ENCODE measurements at regions not wholly inside any gene's neighbourhood (a gene's known extent, or its start where the extent isn't known, plus 50 kb on each side); places are given as distances from the start of the nearest gene placed in this dataset.

GRCh38 chr16:64532691-64533090, 589.2 kb downstream of the CDH11 start:
- no peak for DNase-seq

- DNase-seq = no peak
Observed at GRCh38 chr16:64532117-64532516, 589.7 kb downstream of the CDH11 start.

- no peak for DNase-seq
Observed at GRCh38 chr16:64531401-64531800, 590.5 kb downstream of the CDH11 start.

GRCh38 chr16:64522548-64522947, 599.3 kb downstream of the CDH11 start:
- DNase-seq = no peak

GRCh38 chr16:64513871-64514270, 608.0 kb downstream of the CDH11 start:
- no peak for DNase-seq

GRCh38 chr16:64507240-64508024, 614.4 kb downstream of the CDH11 start:
- no peak for DNase-seq

- no peak for DNase-seq
Observed at GRCh38 chr16:64499211-64499610, 622.7 kb downstream of the CDH11 start.

GRCh38 chr16:64498363-64498762, 623.5 kb downstream of the CDH11 start:
- DNase-seq = no peak

- no peak for DNase-seq
Observed at GRCh38 chr16:64493709-64494108, 628.2 kb downstream of the CDH11 start.

- no peak for DNase-seq
Observed at GRCh38 chr16:64489449-64489848, 632.4 kb downstream of the CDH11 start.

- DNase-seq = no peak
Observed at GRCh38 chr16:64486561-64486960, 635.3 kb downstream of the CDH11 start.

GRCh38 chr16:64481497-64481896, 640.4 kb downstream of the CDH11 start:
- no peak for DNase-seq

- DNase-seq = no peak
Observed at GRCh38 chr16:64478252-64478906, 643.5 kb downstream of the CDH11 start.

- no peak for DNase-seq
Observed at GRCh38 chr16:64475627-64476351, 646.1 kb downstream of the CDH11 start.

- no peak for DNase-seq
Observed at GRCh38 chr16:64470916-64471315, 650.9 kb downstream of the CDH11 start.

GRCh38 chr16:64469906-64470702, 651.8 kb downstream of the CDH11 start:
- no peak for DNase-seq

GRCh38 chr16:64469351-64469750, 652.5 kb downstream of the CDH11 start:
- DNase-seq = no peak

- DNase-seq = no peak
Observed at GRCh38 chr16:64468515-64469090, 653.3 kb downstream of the CDH11 start.

- no peak for DNase-seq
Observed at GRCh38 chr16:64459821-64460220, 662.0 kb downstream of the CDH11 start.

GRCh38 chr16:64459402-64459801, 662.5 kb downstream of the CDH11 start:
- no peak for DNase-seq

GRCh38 chr16:64455275-64455674, 666.6 kb downstream of the CDH11 start:
- no peak for DNase-seq

- no peak for DNase-seq
Observed at GRCh38 chr16:64453646-64454045, 668.2 kb downstream of the CDH11 start.

- no peak for DNase-seq
Observed at GRCh38 chr16:64452446-64452845, 669.4 kb downstream of the CDH11 start.

Measured in 8988T (cell line).